HFF-Myc (cell line): ENCODE measurements at regions not wholly inside any gene's neighbourhood (a gene's known extent, or its start where the extent isn't known, plus 50 kb on each side); places are given as distances from the start of the nearest gene placed in this dataset.

ENCODE experiments used
- DNase-seq: peaks from one replicate; pipeline ENCODE4 v3.0.0-alpha.2; 2011; ENCODE audit warnings: low read depth; ENCODE audit errors: extremely low read depth
- H3K4me3 ChIP-seq: replicated peaks from 2 replicates; pipeline ENCODE4 v1.5.1; 2011; ENCODE audit warnings: low read depth, mild to moderate bottlenecking, control low read depth, low read length
- CTCF ChIP-seq: IDR thresholded peaks from 2 replicates; pipeline ENCODE4 v1.5.1; 2012; ENCODE audit warnings: mild to moderate bottlenecking, low read depth, low read length, control low read depth; ENCODE audit errors: missing control alignments

GRCh38 chr3:168457954-168458539, 362.3 kb upstream of the GOLIM4 start:
- H3K4me3 ChIP-seq, result no peak overlapping the region
- no peak for TF ChIP-seq CTCF
- DNase-seq, result no peak

GRCh38 chr3:168455814-168456213, 360.1 kb upstream of the GOLIM4 start:
- DNase-seq, result no peak
- no peak for TF ChIP-seq CTCF
- no peak overlapping the region for H3K4me3 ChIP-seq

GRCh38 chr3:168453623-168454022, 357.9 kb upstream of the GOLIM4 start:
- H3K4me3 ChIP-seq, result no peak overlapping the region
- no peak for TF ChIP-seq CTCF
- no peak for DNase-seq

GRCh38 chr3:168443965-168444364, 348.2 kb upstream of the GOLIM4 start:
- no peak overlapping the region for H3K4me3 ChIP-seq
- no peak for DNase-seq
- no peak for TF ChIP-seq CTCF

- TF ChIP-seq CTCF, result no peak
- no peak overlapping the region for H3K4me3 ChIP-seq
- DNase-seq, result no peak
Measured at GRCh38 chr3:168442502-168442901, 346.8 kb upstream of the GOLIM4 start.

- TF ChIP-seq CTCF, result no peak
- no peak overlapping the region for H3K4me3 ChIP-seq
- no peak for DNase-seq
Measured at GRCh38 chr3:168436245-168436724, 340.6 kb upstream of the GOLIM4 start.

GRCh38 chr3:168431491-168431890, 335.8 kb upstream of the GOLIM4 start:
- TF ChIP-seq CTCF, result no peak
- no peak for DNase-seq
- H3K4me3 ChIP-seq, result no peak overlapping the region
